ENCODE measurements at regions not wholly inside any gene's neighbourhood (a gene's known extent, or its start where the extent isn't known, plus 50 kb on each side); places are given as distances from the start of the nearest gene placed in this dataset.
A peak's percentile ranks its signal among the peaks of the same experiment; 100 is the strongest.

DNA sequence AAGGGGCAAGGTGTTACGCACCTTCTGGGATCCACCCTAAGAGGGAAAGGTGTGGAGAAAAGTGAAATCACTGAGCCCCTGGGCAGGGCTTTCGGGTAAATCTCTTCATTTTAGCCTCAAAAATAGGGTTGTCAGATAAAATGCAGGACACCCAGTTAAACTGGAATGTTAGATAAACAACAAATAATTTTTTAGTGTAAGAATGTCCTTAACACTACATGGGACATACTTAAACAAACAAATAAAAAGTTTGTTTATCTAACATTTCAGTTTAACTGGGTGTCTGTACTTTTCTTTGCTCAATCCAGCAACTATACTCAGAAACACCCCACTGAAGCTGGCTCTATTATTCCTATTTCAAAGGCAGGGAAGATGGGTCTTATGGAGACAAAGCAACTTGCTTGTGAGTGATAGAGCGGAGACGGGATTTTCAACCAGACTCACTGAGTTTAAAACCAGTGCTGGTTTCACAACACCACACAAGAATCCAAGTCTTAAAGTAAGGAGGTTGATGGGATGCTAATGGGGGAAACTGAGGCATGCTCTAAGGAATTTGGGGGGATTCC is 144.8 kb upstream of the RBPJ start:
- DNase-seq = no peak
- Histone ChIP-seq H3K4me1 (ENCODE audit: control insufficient read depth, insufficient read depth, low read length) (no peaks in the 10 kb centered on the region), H3K36me3 (ENCODE audit: control insufficient read depth, insufficient read depth, low read length) (no peaks in the 10 kb centered on the region), H3K27ac (ENCODE audit: low read length) (no peak overlapping the region), H3K27me3 (ENCODE audit: control insufficient read depth, insufficient read depth, low read length) (no peaks in the 10 kb centered on the region), H3K9me3 (ENCODE audit: control insufficient read depth, insufficient read depth, low read length) (no peaks in the 10 kb centered on the region), H3K4me3 (ENCODE audit: low read length) (no peak overlapping the region)
- no peaks in the 10 kb centered on the region for H3K4me1 Mint-ChIP-seq
- H3K27me3 Mint-ChIP-seq (ENCODE audit: low read depth in 2 of 2) = peaks cover 18 to 29% of the 10 kb centered on the region in 2 donors
- TF ChIP-seq, protein P1, sequence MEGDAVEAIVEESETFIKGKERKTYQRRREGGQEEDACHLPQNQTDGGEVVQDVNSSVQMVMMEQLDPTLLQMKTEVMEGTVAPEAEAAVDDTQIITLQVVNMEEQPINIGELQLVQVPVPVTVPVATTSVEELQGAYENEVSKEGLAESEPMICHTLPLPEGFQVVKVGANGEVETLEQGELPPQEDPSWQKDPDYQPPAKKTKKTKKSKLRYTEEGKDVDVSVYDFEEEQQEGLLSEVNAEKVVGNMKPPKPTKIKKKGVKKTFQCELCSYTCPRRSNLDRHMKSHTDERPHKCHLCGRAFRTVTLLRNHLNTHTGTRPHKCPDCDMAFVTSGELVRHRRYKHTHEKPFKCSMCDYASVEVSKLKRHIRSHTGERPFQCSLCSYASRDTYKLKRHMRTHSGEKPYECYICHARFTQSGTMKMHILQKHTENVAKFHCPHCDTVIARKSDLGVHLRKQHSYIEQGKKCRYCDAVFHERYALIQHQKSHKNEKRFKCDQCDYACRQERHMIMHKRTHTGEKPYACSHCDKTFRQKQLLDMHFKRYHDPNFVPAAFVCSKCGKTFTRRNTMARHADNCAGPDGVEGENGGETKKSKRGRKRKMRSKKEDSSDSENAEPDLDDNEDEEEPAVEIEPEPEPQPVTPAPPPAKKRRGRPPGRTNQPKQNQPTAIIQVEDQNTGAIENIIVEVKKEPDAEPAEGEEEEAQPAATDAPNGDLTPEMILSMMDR (IDR thresholded peaks at IDR 0.05) = no peak
- no peaks in the 10 kb centered on the region for H3K9me3 Mint-ChIP-seq
- intact Hi-C loops (cut with micrococcal nuclease) = no loop called here
- ATAC-seq = no peak
- no peak overlapping the region for H3K4me3 Mint-ChIP-seq
- H3K27ac Mint-ChIP-seq = no peak overlapping the region
- no peaks in the 10 kb centered on the region for H3K36me3 Mint-ChIP-seq
- WGBS (ENCODE audit: insufficient coverage) = 79% methylated on average over 2 of the region's 4 CpGs

DNA sequence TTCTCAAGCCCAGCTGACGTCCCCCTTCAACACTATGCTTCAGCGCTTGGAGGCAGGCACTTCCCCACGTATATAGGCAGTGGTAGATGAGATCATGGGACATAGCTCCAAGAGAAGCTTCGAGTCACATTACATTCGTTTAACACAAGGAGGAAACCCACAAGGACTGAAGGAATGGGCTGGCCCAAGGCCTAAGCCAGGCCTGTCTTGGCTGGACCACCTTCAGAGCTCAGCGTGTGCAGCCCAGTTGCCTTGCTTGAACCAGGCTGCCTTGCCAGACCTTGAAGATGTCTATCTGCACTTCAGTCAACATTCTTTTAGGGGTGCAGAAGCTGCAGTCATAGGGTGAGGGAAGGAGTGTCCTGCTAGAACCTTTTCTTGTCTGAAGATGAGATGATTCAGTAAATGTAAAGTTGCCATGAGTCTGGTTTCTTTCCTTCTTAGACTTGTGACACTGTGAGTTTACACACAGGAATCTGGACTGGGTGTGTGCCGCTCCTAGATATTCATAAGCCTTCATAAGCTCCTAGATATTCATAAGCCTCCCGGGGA is 144.1 kb upstream of the RBPJ start:
- peaks cover 18 to 23% of the 10 kb centered on the region in 2 donors for H3K27me3 Mint-ChIP-seq (ENCODE audit: low read depth in 2 of 2)
- Histone ChIP-seq H3K36me3 (ENCODE audit: control insufficient read depth, insufficient read depth, low read length) (no peaks in the 10 kb centered on the region), H3K4me1 (ENCODE audit: control insufficient read depth, insufficient read depth, low read length) (no peaks in the 10 kb centered on the region), H3K4me3 (ENCODE audit: low read length) (no peak overlapping the region), H3K9me3 (ENCODE audit: control insufficient read depth, insufficient read depth, low read length) (no peaks in the 10 kb centered on the region), H3K27ac (ENCODE audit: low read length) (no peak overlapping the region), H3K27me3 (ENCODE audit: control insufficient read depth, insufficient read depth, low read length) (no peaks in the 10 kb centered on the region)
- no peaks in the 10 kb centered on the region for H3K36me3 Mint-ChIP-seq
- H3K4me3 Mint-ChIP-seq = no peak overlapping the region
- TF ChIP-seq, protein P1 (IDR thresholded peaks at IDR 0.05) = no peak
- no peak overlapping the region for H3K27ac Mint-ChIP-seq
- ATAC-seq = no peak
- 86% methylated on average over 8 of the region's 8 CpGs for WGBS (ENCODE audit: insufficient coverage)
- H3K4me1 Mint-ChIP-seq = no peaks in the 10 kb centered on the region
- no peak for DNase-seq
- intact Hi-C loops (cut with micrococcal nuclease) = no loop called here
- H3K9me3 Mint-ChIP-seq = no peaks in the 10 kb centered on the region

DNA sequence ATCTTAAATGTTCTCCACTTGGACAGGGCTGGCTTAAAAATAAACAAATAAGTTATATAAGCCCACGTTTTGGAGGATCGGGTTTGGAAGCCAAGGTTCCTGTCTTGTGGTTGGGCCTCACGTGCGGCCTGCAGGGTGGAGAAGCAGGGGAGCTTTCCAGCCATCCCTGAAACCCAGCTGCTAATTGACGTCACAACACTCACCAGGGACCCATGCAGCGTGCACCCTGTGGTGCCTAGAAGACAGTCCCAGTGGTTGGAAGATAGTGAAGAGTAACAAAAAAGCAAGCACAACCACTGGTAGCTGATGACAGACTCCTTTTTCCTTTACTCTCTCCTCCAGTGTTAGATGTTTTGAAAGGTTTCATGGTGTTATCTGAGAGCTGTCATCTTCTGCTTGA is 142.0 kb upstream of the RBPJ start:
- ATAC-seq (no peak), DNase-seq (peak in 1 of 2 donors; percentile 17)
- WGBS (ENCODE audit: insufficient coverage) = 70% methylated on average over 5 of the region's 6 CpGs
- Mint-ChIP-seq H3K27ac (no peak overlapping the region), H3K27me3 (ENCODE audit: low read depth in 2 of 2) (peaks cover 2 to 6% of the 10 kb centered on the region in 2 donors), H3K9me3 (no peaks in the 10 kb centered on the region), H3K4me3 (no peak overlapping the region), H3K36me3 (no peaks in the 10 kb centered on the region), H3K4me1 (no peaks in the 10 kb centered on the region)
- intact Hi-C loops (cut with micrococcal nuclease) = no loop called here
- TF ChIP-seq, protein P1 (IDR thresholded peaks at IDR 0.05) = no peak
- no peaks in the 10 kb centered on the region for H3K36me3 ChIP-seq (ENCODE audit: control insufficient read depth, insufficient read depth, low read length)
- H3K9me3 ChIP-seq (ENCODE audit: control insufficient read depth, insufficient read depth, low read length) = no peaks in the 10 kb centered on the region
- no peaks in the 10 kb centered on the region for H3K4me1 ChIP-seq (ENCODE audit: control insufficient read depth, insufficient read depth, low read length)
- no peaks in the 10 kb centered on the region for H3K27me3 ChIP-seq (ENCODE audit: control insufficient read depth, insufficient read depth, low read length)
- H3K4me3 ChIP-seq (ENCODE audit: low read length) = no peak overlapping the region
- no peak overlapping the region for H3K27ac ChIP-seq (ENCODE audit: low read length)

DNA sequence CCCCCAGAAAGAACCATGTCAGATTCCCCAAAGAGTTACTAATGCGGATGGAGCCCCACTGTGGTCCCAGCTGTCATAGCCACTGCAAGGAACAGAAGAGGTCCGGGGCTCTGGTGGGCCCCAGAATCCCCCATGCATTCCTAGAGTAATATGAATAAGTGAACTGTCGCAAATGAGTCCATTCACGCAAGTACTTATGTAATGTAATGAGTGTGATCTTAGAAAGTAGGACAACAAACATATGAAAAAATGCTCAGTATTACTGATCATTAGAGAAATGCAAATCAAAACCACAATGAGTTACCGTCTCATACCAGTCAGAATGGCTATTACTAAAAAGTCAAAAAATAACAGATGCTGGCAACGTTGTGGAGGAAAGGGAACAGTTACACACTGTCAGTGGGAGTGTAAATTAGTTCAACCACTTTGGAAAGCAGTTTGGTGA is 141.5 kb upstream of the RBPJ start:
- Histone ChIP-seq H3K4me3 (ENCODE audit: low read length) (no peak overlapping the region), H3K4me1 (ENCODE audit: control insufficient read depth, insufficient read depth, low read length) (no peaks in the 10 kb centered on the region), H3K27ac (ENCODE audit: low read length) (no peak overlapping the region), H3K9me3 (ENCODE audit: control insufficient read depth, insufficient read depth, low read length) (no peaks in the 10 kb centered on the region), H3K27me3 (ENCODE audit: control insufficient read depth, insufficient read depth, low read length) (no peaks in the 10 kb centered on the region), H3K36me3 (ENCODE audit: control insufficient read depth, insufficient read depth, low read length) (no peaks in the 10 kb centered on the region)
- H3K4me1 Mint-ChIP-seq = no peaks in the 10 kb centered on the region
- peaks cover 0 to 6% of the 10 kb centered on the region in 2 donors for H3K27me3 Mint-ChIP-seq (ENCODE audit: low read depth in 2 of 2)
- 68% methylated on average over 6 of the region's 6 CpGs for WGBS (ENCODE audit: insufficient coverage)
- H3K36me3 Mint-ChIP-seq = no peaks in the 10 kb centered on the region
- DNase-seq (no peak), ATAC-seq (no peak)
- H3K9me3 Mint-ChIP-seq = no peaks in the 10 kb centered on the region
- intact Hi-C loops (cut with micrococcal nuclease) = no loop called here
- H3K27ac Mint-ChIP-seq = no peak overlapping the region
- TF ChIP-seq, protein P1 (IDR thresholded peaks at IDR 0.05) = no peak
- no peak overlapping the region for H3K4me3 Mint-ChIP-seq

Data from natural killer cell (primary cell).